ENCODE measurements at regions not wholly inside any gene's neighbourhood (a gene's known extent, or its start where the extent isn't known, plus 50 kb on each side); places are given as distances from the start of the nearest gene placed in this dataset.

DNA sequence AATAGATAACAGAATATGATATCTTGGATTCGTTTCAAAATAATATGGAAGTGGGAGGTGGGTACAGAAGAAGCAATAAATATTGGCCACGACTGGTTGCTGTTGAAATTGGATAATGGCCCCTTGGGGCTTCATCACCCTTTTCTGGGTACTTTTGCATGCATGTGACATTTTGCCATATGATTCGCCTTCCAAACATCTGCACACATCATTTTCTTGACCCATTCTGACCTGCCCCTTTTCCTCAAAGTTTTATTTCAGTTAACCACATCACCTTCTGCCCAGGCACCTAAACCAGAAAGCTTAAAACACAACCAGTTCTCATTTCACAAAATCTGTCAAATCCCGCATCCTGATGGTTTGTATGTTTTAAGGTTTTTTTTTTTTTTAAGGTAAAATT lies 116.7 kb upstream of the AGAP1 start:
- no peak overlapping the region for H3K4me3 ChIP-seq (ENCODE audit: low read length)
- DNase-seq (ENCODE audit: low read depth): no peak
- TF ChIP-seq, protein P1, sequence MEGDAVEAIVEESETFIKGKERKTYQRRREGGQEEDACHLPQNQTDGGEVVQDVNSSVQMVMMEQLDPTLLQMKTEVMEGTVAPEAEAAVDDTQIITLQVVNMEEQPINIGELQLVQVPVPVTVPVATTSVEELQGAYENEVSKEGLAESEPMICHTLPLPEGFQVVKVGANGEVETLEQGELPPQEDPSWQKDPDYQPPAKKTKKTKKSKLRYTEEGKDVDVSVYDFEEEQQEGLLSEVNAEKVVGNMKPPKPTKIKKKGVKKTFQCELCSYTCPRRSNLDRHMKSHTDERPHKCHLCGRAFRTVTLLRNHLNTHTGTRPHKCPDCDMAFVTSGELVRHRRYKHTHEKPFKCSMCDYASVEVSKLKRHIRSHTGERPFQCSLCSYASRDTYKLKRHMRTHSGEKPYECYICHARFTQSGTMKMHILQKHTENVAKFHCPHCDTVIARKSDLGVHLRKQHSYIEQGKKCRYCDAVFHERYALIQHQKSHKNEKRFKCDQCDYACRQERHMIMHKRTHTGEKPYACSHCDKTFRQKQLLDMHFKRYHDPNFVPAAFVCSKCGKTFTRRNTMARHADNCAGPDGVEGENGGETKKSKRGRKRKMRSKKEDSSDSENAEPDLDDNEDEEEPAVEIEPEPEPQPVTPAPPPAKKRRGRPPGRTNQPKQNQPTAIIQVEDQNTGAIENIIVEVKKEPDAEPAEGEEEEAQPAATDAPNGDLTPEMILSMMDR (conservative IDR thresholded peaks at IDR 0.05; ENCODE audit: low read length): no peak

DNA sequence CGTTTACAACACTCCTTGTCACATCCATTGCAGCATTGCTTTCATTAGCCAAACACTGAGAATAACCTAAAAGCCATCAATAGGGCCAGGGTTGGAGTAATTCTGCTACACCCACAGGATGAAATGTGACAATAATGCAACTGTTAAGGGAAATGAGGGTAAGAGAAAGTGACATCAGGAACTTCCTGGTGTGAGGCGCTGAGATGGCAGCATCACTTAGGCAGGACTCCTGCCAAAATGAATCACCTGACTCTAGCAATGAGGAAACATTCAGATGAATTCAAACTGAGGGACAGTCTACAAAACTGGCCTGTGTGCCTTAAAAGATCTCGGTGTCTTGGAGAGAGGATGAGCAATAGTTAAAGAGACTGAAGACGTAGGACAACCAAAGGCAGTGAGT lies 115.6 kb upstream of the AGAP1 start:
- TF ChIP-seq, protein P1 (conservative IDR thresholded peaks at IDR 0.05; ENCODE audit: low read length): no peak
- H3K4me3 ChIP-seq (ENCODE audit: low read length): no peak overlapping the region
- DNase-seq (ENCODE audit: low read depth): peak; percentile 31

DNA sequence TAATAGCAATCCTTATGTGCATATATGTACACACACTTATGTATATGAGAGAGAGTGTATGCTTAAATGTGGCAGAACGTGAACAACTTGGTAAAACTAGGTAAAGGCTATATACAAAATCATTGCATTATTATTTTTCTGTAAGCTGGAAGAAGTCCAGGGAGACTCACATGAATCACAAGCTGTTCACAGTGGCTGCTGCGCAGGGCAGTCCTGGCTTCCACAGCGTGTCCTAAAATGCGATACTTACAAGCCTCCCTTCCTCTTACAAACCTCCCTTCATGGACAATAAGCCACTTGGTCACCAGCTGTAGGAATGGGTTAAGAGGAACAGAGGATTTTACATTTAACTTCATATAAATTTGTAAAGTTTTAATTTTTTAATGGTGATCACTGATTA lies 114.9 kb upstream of the AGAP1 start:
- DNase-seq (ENCODE audit: low read depth): no peak
- TF ChIP-seq, protein P1 (conservative IDR thresholded peaks at IDR 0.05; ENCODE audit: low read length): no peak
- no peak overlapping the region for H3K4me3 ChIP-seq (ENCODE audit: low read length)

DNA sequence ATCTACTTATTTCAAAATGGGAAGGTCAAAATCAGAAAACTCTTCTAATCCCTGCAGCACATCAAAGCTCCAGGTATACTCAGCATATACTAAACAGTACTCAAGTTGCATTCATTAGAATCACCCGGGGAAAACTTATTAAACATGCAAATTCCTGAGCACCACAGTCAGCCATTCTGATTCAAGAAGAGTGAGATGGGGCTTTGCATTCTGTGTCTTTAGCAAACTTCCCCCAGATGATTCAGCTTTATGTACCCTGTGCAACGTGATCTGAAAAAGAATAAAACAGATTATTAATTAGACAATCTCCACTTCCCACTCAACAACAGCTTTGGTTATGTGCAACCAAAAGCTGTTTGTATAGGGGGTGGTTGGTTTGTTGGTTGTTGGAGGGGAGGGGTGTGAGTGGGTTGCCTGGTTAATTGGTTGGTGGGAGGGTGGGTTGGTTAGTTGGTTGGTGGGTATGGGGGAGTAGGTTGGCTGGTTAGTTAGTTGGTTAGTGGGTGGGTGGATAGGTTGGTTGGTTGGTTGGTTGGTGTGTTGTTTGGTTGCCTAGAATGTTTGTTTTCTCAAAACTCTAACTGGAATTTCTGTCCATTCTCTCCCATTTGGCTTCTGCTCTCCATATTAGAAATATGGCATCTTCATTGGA lies 112.5 kb upstream of the AGAP1 start:
- peak; percentile 21 for DNase-seq (ENCODE audit: low read depth)
- TF ChIP-seq, protein P1 (conservative IDR thresholded peaks at IDR 0.05; ENCODE audit: low read length): no peak

DNA sequence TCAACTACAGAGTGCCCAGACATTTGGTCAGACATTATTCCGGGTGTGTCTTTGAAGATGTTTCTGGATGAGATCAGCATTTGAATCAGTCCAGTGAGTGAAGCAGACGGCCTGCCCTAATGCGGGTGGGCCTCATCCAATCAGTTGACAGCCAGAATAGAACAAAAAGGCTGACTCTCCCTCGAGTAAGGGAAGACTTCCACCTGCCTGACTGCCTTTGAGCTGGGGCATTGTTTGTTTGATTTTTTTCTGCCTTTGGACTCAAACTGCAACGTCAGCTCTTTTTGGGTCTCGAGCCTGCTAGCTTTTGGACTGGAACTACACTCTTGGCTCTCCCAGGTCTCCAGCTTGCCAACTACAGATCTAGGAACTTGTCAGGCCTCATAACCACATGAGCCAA lies 111.7 kb upstream of the AGAP1 start:
- TF ChIP-seq, protein P1 (conservative IDR thresholded peaks at IDR 0.05; ENCODE audit: low read length): no peak
- DNase-seq (ENCODE audit: low read depth): no peak
- no peak overlapping the region for H3K4me3 ChIP-seq (ENCODE audit: low read length)

More for the DNA sequence above, 112.5 kb upstream of the AGAP1 start:
- H3K4me3 ChIP-seq (ENCODE audit: low read length): no peak overlapping the region

DNA sequence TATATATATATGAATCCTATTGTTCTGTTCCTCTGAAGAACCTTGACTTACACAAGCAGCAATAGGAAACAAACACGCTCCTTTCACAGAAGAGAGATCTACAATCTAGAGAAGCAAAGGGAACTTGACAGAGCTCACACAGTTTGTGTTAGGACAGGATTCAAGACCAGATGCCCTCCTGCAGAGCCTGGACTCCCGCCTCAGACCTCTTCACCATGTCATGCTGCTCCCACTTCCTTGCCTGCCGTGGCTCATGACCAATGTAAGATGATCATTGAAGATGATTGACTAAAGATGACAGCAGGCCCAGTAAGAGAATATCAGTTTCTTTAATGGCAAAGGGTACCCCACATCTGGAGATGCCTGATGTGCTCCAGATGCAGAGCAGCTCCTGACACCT lies 111.2 kb upstream of the AGAP1 start:
- TF ChIP-seq, protein P1 (conservative IDR thresholded peaks at IDR 0.05; ENCODE audit: low read length): no peak
- H3K4me3 ChIP-seq (ENCODE audit: low read length): no peak overlapping the region
- DNase-seq (ENCODE audit: low read depth): no peak

DNA sequence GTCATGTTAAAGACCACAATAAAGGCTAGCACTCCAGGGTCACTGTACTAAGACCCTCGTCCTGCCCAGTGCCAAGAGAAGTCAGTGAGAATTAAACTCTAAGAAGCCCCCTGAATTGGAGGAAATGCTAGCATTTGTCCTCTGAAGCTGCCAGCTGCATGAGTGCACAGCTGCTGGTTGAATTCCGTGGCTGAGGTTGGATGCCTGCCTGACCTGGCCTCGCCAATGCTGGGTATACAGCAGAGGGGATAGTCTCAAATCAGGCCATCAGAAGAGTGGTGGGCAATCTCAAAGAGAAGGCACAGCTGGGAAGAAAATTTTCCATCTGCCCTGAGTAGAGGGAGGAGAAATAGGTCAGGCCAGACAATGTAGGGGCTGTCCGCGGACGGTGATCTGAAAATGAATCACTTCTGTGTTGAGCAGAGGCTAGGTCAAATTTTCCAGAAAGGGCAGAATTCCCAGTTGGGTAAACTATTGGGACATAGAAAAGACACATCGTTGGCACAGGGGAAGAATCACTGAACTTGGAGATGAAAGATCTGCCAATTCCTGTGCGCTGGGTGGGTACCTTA lies 110.5 kb upstream of the AGAP1 start:
- TF ChIP-seq, protein P1 (conservative IDR thresholded peaks at IDR 0.05; ENCODE audit: low read length): no peak
- DNase-seq (ENCODE audit: low read depth): no peak
- H3K4me3 ChIP-seq (ENCODE audit: low read length): no peak overlapping the region

All from AG10803 (cell line).